ENCODE measurements at regions not wholly inside any gene's neighbourhood (a gene's known extent, or its start where the extent isn't known, plus 50 kb on each side); places are given as distances from the start of the nearest gene placed in this dataset.

DNA sequence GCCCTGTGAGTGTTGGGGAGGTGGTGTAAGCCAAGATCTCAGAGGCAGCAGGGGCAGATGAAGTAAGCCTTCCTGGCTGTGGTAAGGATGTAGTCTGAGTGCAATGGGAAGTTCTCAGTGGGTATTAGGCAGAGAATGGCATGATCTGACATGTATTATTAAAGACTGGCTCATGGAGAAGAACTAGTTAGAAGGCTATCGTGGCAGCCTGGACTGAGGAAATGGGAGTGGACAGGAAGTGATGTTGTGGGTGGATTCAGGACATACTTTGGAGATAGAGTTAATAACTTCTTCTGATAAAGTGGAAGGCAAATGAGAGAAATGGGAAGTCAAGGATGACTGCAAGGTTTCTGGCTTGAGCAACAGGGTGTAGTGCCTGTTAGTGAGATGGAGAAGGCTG lies 250.9 kb upstream of the CFAP20DC start:
- DNase-seq (ENCODE audit: insufficient read length, low spot score) (no peak), FAIRE-seq (no peak)
- TF ChIP-seq, protein P1, sequence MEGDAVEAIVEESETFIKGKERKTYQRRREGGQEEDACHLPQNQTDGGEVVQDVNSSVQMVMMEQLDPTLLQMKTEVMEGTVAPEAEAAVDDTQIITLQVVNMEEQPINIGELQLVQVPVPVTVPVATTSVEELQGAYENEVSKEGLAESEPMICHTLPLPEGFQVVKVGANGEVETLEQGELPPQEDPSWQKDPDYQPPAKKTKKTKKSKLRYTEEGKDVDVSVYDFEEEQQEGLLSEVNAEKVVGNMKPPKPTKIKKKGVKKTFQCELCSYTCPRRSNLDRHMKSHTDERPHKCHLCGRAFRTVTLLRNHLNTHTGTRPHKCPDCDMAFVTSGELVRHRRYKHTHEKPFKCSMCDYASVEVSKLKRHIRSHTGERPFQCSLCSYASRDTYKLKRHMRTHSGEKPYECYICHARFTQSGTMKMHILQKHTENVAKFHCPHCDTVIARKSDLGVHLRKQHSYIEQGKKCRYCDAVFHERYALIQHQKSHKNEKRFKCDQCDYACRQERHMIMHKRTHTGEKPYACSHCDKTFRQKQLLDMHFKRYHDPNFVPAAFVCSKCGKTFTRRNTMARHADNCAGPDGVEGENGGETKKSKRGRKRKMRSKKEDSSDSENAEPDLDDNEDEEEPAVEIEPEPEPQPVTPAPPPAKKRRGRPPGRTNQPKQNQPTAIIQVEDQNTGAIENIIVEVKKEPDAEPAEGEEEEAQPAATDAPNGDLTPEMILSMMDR (IDR thresholded peaks at IDR 0.05; ENCODE audit: insufficient read depth, missing control alignments) = no peak

DNA sequence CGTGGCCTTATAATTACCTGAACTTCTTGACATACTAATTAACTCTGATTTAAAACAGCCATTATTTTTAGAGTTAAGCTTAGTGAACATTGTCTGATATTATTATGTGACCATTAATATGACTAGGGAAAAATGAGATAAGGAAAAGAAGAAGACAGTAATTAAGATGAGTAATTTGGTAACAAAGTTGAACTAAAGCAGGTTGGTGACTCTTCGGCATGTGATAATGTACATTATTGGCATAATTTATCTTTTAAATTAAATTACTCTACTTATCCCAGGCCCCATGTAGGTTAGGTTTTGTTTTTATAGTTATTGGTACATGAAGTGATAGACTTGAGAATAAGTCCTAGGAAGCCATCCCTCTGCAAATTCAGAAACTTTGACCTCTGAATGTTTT lies 249.7 kb upstream of the CFAP20DC start:
- FAIRE-seq = no peak

DNA sequence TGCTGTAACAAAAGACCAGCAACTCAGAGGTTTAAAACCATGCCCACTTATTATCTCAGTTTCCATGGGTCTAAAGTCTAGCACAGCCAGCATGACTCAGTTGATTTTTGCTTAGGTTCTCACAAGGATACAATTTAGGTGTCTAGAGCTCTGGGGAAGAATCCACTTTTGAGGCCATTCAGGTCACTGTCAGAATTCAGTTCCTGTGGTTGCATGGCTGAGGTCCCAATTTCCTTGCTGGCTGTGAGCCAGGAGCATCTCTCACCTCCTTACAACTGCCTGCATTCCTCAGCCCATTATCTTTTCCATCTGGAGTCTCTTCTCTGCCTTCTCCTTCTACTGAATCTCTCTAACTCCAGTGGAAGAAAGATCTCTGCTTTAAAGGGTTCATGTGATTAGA lies 240.5 kb upstream of the CFAP20DC start:
- FAIRE-seq (no peak), DNase-seq (ENCODE audit: insufficient read length, low spot score) (no peak)
- TF ChIP-seq, protein P1 (IDR thresholded peaks at IDR 0.05; ENCODE audit: insufficient read depth, missing control alignments) = no peak

More for the DNA sequence above, 249.7 kb upstream of the CFAP20DC start:
- TF ChIP-seq, protein P1 (IDR thresholded peaks at IDR 0.05; ENCODE audit: insufficient read depth, missing control alignments) = no peak
- DNase-seq (ENCODE audit: insufficient read length, low spot score) = no peak

DNA sequence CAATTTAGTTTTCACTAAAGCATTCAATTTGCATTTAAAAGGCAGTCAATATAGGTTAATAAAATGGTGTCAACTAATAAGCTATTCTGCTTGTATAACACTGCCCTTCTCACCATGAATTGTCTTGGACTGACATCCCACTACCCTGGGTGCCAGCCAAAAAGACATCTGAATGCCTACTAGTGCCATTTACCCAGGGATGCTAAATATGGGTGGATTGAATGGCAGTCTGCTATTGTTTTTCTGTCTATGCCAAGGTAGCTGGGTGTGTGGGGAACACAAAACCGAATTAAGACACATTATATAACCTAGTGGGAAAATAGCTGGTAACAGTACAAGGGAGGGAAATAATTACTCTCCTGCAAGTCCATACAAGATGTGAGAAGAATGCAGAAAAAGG lies 240.0 kb upstream of the CFAP20DC start:
- FAIRE-seq = no peak
- DNase-seq (ENCODE audit: insufficient read length, low spot score) = no peak
- TF ChIP-seq, protein P1 (IDR thresholded peaks at IDR 0.05; ENCODE audit: insufficient read depth, missing control alignments) = no peak

DNA sequence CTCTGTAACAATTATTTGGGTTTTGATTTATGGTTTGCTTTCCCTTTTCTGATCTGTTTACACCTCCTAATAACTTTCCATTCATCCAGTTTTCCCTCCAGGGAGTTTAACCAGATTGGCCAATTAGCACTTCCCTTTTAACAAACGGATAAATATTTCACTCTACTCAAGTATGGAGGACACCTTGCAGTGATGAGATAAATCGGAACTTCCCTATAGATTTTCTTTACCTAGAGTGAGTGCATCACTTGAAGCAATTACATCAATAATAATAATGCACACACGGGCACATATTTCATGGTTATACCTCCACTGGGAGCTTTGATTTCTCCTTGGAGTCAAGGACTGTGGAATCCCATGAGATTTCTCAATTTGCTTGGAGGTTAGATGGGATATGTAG lies 239.1 kb upstream of the CFAP20DC start:
- TF ChIP-seq, protein P1 (IDR thresholded peaks at IDR 0.05; ENCODE audit: insufficient read depth, missing control alignments) = no peak
- no peak for DNase-seq (ENCODE audit: insufficient read length, low spot score)
- no peak for FAIRE-seq

DNA sequence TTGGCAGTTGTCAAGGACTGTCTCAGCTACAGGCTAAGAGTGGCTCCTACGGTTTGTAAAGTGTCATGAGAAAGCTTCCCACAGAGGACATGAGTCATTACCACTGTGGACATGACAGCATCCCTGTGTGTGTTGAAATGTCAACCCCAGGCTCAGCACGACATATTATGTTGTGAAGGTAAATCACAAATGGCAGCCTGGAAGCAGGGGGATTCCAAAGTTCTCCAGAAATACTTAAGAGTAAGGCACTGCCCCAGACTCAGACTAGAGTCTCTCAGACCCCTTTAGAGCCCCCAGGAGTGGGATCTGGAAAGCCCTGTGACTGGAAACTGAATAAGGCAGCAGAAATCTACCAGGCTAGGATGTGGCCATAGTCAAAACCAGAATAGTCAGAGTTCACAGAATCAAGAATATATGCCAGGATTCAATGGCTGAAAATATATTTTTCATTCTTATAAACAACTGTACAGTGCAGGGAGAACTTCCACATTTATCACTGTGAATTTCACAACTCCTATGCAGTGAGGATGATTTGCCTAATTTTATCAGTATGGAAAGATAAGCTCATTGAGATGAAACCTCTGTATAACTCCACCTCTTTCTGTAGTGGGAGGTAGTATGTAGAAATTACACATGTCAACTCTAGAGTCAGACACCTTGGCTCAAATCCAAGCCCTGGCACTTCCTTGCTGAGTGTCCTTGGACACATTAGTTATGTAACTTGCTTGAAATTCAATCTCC lies 237.1 kb upstream of the CFAP20DC start:
- TF ChIP-seq, protein P1 (IDR thresholded peaks at IDR 0.05; ENCODE audit: insufficient read depth, missing control alignments) = no peak
- no peak for FAIRE-seq
- DNase-seq (ENCODE audit: insufficient read length, low spot score) = no peak

DNA sequence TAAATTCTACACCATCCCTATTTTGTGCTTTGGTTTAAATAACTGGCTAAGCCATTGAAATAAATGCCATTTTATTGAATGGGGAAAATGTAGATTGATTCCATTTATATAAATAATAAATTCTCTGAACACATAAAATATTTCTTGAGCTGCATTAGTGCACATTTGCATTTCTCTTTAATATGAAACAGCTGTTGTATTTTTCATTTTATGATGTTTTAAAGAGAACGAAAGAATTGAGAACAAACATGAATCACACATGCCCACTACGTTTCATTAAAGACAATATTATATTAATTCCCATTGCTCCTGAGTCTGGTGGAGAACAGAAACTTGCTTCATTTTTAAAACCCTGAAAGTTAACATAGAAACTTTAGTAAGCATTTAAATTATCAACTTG lies 235.7 kb upstream of the CFAP20DC start:
- TF ChIP-seq, protein P1 (IDR thresholded peaks at IDR 0.05; ENCODE audit: insufficient read depth, missing control alignments) = no peak
- no peak for FAIRE-seq
- no peak for DNase-seq (ENCODE audit: insufficient read length, low spot score)

Measured in D721Med (cell line).